Mammary epithelial cell (primary cell): ENCODE measurements at regions not wholly inside any gene's neighbourhood (a gene's known extent, or its start where the extent isn't known, plus 50 kb on each side); places are given as distances from the start of the nearest gene placed in this dataset.

Source experiments
- EZH2 ChIP-seq: IDR thresholded peaks from 2 replicates; pipeline ENCODE4 v1.6.1; 2012; ENCODE audit warnings: low read length, inconsistent platforms, borderline replicate concordance
- TF ChIP-seq, protein P1 (sequence below), 2 donors: IDR thresholded peaks in 1 of 2; conservative IDR thresholded peaks in 1 of 2; 2 replicates each; pipeline ENCODE4 v1.5.1; 2011 to 2012; ENCODE audit warnings: inconsistent platforms in 2 of 2, low read length in 2 of 2, mild to moderate bottlenecking in 2 of 2, control low read depth in 1 of 2, low read depth in 1 of 2; ENCODE audit not compliant: insufficient read depth in 1 of 2; ENCODE audit errors: extremely low read depth in 1 of 2

DNA sequence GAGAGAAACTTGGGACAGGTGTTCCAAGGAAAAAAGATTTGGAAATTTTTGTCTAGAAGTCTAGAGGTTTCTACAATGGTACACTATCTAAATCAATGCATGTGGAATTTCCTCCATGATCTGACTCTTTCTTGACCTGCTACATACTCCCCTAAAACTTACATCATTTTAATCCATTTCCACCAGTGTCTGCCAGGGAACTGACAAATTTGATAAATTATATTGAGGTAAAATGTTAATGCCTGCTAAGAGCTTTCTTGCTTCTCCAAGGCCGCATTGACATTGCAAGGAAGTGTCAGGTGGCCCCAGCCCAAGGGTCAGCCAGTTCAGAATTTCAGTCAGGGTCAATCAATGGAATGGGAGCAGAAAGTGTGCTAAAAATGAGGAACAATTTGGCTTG lies 163.4 kb upstream of the FBXL17 start:
- TF ChIP-seq, protein P1, sequence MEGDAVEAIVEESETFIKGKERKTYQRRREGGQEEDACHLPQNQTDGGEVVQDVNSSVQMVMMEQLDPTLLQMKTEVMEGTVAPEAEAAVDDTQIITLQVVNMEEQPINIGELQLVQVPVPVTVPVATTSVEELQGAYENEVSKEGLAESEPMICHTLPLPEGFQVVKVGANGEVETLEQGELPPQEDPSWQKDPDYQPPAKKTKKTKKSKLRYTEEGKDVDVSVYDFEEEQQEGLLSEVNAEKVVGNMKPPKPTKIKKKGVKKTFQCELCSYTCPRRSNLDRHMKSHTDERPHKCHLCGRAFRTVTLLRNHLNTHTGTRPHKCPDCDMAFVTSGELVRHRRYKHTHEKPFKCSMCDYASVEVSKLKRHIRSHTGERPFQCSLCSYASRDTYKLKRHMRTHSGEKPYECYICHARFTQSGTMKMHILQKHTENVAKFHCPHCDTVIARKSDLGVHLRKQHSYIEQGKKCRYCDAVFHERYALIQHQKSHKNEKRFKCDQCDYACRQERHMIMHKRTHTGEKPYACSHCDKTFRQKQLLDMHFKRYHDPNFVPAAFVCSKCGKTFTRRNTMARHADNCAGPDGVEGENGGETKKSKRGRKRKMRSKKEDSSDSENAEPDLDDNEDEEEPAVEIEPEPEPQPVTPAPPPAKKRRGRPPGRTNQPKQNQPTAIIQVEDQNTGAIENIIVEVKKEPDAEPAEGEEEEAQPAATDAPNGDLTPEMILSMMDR (conservative IDR thresholded peaks at IDR 0.05 in 1 of 2, IDR thresholded peaks at IDR 0.05 in 1 of 2; ENCODE audit: extremely low read depth in 1 of 2, insufficient read depth in 1 of 2, low read depth in 1 of 2, low read length in 2 of 2) = no peak
- no peak for TF ChIP-seq EZH2
